NCI-H2196 treated with DMSO at 0.1 percent for 48 hours (cell line): ENCODE measurements at regions not wholly inside any gene's neighbourhood (a gene's known extent, or its start where the extent isn't known, plus 50 kb on each side); places are given as distances from the start of the nearest gene placed in this dataset.

Experiments used
- DNase-seq: peaks from one replicate; lab custom pipeline; 2025; ENCODE audit not compliant: unreplicated experiment; lab: John Stamatoyannopoulos, UW

DNA sequence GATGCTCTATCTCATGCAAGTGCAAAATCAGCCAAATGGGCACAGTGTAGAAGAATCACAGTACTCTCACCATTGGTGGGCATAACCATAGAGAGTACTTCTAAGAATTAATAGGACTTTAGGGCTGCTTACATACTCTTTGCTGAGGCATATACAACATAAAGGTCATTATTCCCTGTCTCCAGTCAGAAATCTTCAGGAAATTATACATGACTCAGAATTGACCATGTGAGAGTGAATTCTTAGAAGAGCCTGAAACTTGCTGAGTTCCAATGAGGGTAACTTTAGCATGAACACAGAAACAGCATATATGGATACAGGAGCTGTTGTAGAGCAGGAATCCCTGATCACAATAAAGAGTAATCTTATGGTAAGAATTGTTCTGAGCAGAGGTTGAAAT, 498.7 kb downstream of the TENT5A start:
- DNase-seq = no peak

DNA sequence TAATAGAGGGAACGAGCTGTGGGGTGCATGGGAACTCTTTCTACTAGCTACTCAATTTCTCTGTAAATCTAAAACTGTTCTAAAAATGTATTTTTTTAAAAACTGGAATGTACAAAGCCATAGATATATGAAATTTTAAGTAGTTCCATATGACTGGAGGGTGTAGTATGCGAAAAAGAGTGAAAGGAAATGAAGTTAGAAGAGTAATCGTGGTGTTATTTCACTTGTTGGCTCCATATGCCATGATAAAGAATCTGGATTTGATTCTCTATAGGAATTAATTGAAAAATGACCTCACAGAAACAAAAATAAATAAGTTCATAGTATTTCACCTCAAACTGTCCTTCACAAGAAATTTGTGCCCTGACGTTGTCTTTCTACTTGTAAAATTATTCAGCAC, 500.2 kb downstream of the TENT5A start:
- DNase-seq = no peak

DNA sequence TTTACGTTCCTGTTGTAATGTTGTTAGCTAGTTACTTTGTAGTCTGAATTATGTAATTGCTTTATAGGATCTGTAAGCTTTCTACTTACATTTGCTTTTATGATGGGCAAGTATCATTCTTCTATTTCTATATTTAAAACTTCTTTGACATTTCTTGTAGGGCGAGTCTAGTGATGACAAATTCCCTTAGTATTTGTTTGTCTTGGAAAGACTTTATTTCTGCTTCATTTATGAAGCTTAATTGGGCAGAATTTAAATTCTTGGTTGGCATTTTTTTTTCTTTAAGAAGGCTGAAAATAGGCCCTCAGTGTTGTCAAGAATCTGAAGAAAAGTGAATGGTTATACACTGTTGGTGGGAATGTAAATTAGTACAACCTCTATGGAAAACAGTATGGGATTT, 506.3 kb downstream of the TENT5A start:
- no peak for DNase-seq

DNA sequence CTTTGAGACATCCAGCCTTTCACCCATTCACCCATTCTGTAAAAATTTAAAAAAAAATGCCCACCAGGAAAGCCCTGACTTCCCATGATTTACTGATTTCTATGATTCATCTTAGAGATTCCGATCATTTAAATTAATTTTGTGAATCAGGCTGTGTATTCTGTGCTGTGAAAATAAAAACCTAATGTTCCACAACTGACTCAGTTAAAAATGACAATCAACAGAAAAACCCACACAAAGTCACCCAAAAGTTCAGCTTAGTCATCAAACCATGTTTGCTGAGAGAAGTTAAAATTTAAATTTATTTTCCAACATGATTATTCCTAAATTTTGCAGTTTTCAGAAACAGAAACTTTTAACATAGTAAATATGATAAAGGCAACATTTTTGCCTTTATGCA, 509.9 kb downstream of the TENT5A start:
- no peak for DNase-seq

DNA sequence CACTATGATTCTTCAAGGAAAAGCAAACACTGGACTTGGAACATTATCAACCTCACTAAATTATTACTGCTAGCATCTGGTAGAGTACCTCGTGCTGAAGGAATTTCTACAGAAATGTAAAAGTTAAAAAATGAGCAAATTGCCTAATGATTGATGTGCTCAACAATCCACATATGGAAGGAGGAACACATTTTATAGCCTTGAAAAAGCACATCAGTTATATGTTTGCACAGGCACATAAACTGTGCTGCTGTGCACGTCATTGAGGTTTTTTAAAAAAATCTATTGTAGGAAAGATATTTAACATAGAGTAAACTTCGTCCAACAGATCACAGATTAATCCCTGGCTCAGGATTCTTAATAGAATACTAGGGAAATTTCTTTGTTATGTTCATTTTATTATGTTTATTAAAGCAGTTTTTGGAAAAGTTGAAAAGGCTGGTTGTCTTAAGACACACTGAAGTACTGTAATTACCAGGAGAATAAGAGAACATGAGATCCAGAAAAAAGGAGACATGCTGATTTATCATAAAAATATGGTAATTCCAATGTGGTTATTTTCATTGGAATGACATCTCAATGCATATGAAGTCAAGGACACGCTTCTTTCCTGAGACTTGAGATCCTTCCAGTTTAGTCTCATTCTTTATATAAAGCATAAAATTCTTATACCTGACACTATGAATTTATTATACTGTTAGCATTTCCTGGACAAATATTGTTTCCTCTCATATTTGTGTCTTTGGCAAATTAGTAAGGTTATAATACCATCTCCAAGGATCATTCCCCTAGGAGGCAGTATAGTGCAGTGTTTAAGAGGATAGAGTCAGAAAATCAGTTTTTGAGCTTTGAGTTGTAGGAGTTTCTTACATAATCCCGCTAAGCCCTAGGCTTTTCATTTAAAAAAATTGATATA, 511.1 kb downstream of the TENT5A start:
- DNase-seq = no peak

DNA sequence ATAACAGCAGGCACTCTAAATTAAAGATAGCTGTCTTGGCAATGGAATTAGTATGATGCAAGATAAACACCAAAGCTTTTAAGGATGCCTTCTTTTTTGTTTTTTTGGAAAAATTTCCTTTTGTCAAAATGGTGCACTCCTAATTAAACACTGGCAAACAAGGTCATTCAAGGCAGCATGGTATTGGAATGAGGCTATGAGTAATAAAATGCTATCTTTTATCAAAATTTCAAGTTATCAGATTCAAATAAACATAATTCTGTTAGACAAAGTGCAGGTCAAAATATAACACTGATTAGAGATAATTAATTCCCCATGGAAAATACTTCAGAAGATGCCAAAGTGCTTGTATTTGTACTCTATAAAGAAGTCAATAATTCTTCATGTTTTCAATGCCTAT, 514.1 kb downstream of the TENT5A start:
- DNase-seq = no peak

DNA sequence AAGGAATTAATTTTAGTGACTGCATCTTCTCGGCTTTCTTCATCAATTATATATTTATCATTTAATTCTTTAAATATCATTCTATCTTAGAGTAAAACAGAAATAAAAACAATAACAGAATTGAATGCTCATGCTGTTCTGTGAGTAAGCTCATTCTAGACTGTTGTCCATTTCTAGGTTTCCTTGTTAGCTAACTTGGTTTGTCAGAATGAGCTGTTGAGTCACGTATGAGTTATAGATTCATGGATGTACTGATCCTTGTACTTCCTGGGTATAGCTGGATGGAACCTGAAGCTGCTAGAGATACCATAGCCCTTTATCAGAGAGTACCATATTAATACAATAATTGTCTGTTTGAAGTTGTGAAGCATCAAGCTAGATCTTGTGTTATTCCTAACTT, 515.3 kb downstream of the TENT5A start:
- no peak for DNase-seq

DNA sequence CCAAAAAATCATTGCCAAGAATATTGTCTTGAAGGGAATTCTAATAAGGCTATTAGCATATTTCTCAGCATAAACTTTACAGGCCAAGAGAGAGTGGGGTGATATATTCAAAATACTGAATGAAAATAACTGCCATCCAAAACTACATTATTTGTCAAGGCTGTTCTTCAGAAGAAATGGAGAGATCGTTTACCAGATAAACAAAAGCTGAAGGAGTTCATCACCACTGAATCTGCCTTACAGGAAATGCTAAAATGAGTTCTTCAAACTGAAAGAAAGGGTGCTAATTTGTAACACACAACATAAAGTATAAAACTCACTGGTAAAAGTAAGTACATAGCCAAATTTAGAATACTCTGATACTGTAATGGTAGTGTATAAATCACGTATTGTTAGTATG, 517.0 kb downstream of the TENT5A start:
- no peak for DNase-seq

DNA sequence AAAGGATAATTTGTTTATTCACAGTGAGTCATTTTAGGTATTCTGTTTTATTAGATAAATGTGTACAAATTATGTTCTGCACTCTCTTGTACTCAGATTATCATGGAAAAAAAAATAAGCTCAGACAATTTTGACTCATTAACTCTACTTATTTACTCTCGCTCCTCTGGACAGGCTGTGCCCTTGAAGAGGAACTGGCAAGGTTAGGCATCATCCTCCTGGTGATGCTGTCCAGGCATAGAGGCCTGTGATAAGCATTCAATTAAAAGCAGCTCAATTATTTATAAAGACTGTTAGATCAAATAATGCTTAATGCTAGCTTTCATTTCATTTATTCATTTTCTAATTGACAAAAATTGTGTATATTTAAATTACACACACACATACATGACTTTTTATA, 518.5 kb downstream of the TENT5A start:
- DNase-seq = no peak

DNA sequence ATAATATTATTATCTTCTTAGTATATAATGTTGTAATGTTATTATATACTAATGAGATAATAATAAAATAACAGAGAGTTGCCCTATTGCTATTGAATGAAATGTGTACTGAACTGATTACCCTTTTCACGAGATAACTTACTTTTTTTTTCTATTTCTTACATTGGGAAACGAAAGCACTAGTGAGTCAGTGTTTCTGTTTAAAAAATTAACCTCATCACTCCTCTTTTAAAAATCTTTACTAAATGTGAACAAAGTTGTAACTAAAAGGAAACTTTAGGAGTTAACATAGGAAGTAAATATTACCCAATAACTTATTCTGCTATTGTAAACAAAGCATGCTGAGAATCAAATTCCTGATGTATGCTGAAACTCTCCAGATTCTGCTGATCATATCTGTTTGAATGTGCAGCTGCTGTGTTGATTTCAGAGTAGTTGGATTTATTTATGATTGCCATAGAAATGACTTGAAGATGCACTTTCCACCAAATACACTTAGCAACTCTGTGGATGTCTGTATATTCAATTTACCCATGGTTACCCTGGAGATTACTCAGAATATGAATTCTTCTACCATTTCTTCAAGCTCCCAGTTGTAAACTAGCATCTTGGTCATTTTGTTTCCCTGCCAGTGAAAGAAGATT, 523.4 kb downstream of the TENT5A start:
- no peak for DNase-seq

DNA sequence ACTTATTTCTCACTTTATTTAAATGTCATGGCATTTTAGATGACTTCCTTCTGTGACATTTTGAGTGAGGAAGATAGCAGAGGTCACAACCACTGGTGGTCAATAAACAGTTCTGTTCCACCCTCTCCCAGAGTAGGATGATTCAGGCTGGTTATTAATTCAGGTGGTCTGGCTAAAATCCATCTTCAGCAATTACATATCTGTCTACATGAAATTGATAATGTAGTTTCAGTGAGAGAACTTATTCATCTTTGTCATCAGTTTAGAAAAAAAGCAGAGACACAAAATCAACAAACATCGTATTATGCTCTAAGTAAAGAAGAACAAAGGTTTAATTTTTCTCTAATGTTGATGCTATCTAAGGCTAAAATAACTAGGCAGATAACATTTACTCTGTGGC, 525.5 kb downstream of the TENT5A start:
- DNase-seq = no peak

DNA sequence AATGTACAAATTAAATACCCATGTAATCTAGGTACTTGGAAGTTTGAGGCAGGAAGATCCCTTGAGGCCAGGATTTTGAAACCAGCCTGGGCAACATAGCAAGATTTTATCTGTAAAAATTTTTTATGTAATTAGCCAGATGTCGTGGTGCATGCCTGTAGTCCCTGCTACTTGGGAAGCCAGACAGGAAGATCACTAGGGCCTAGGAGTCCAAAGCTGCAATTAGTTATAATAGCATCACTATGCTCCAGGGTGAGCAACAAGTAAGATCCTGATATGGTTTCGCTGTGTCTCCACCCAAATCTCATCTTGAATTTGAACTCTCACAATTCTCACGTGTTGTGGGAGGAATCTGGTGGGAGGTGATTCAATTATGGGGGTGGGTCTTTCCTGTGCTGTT, 535.8 kb downstream of the TENT5A start:
- DNase-seq = no peak

DNA sequence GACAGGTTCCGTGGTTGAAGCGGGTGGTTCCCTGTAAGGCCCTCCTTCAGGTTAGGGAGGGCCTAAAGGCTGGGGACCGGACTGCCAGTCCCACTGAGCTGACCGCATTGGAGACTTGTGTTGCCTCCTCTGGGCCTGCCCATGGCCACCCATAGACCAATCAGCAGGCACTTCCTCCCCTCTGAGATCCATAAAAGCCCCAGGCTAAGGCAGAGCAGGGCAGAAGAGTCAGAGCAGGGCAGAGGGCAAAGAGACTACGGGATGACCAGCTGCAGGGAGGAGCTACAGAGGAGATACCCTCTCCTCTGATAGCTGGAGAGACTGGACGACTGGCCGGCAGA, 537.4 kb downstream of the TENT5A start:
- no peak for DNase-seq

DNA sequence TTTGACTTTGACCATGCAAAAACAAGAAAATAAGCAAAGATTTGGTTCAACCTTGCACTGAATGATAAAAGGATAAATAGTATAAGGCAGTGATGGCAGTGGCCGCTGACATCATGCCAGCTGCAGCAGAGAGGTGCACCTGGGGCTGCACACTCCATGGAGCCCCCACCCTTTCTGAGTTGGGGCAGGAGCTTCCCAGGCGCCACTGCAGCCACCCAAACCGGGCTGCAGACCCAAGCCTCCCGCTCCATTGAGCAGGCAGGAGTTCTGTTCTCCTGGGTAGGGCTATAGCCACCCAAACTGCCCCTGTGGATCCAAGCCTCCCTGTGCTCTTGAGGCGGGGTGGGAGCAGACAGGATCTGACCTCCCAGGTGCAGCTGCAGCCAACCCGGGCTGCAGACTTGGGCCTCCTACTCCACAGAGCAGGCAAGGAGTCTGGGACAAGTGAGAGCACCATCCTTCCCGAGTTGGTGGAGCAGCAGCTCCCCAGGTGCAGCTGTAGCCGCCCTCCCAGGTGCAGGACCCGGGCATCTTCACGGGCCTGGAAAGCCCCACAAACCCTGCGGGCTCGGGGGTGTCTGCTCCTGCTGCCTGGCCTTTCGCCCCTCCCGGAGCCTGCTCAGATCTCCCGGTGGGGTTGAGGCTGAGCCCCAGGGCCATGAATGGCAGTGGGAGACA, 537.9 kb downstream of the TENT5A start:
- no peak for DNase-seq

DNA sequence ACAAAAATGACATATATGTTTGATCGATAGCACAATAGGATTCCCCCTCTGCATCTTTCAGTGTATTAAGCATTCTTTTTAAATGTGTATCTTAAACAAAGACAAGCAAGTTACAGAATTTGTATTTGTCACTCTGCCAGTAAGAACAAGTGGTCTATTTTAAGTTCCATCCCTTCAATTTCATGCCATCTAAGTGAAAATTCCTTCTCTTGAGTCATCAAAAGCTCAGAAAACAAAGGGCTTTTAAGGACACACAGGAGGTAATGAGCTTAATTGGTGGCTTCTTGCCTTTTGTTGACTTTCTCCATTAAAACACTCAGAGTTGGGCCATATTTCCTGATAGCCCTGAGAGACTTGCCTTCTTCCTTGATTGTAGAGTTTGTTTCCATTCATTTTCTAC, 547.8 kb downstream of the TENT5A start:
- DNase-seq = no peak

DNA sequence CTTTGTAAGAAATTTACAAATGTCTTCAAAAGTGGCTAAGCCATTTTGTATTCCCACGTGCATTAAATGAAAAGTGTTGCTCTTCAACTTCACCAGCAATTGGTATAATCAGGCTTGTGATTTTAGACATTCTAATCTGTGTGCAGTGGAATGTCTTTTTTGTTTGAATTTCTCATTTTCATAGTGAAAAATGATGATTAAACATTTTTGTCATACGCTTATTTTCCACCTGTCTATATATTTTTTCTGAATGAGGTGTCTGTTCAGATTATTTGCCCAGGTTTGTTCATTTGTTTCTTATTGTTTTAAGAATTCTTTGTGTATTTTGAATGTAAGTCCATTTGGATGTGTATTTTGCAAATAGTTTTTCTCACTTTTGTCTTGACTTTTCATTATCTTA, 558.1 kb downstream of the TENT5A start:
- no peak for DNase-seq

DNA sequence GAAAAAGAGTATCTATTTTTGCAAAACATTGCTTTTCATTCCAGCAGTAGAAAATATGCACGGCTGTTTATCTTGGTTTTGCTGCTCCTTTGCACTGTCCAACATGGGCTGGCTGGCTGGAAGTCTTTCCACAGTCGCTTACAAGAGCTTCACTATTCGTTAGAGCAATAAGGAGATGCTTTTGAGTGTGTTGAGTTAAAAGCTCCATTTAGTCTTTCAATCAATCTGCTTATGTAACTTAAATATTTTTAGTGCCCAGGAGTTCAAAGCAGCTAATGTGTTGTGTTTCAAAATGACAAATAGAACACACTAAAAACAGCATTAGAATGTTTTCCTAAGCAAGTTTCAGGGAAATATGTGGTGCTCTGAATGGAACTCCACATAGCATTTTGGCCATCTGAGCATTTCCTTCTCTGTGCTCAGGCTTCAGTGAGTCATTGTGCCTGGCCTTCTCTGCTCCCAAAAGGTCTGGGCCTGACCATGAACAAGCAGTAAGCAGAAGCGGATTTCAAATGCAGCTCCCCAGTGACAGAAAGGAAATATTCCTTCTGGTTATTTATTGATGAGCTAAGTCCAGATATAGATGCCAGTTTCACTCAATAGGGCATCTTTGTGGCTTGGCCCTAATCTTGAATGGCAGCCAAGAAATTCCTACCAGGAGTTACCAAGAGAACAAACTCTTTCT, 580.3 kb downstream of the TENT5A start:
- no peak for DNase-seq

DNA sequence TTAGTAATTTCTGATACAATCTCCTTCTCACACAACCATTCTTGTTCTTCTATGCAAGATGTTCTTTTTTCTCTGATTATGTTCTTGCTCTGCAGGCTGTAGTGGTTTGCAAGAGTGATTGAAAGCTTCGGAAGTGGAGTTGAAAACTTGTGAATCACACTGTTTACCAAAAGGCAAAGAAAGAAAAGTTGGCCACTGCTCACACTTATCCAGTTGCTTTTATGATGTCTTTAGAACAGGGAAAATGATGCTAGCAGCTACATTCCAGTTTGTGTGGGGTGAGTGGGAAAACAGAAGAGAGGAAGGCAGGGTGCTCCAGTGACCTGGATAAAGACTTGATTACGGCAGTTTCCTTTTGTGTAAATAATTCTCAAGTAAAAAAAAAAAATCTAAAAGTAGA, 583.3 kb downstream of the TENT5A start:
- no peak for DNase-seq

DNA sequence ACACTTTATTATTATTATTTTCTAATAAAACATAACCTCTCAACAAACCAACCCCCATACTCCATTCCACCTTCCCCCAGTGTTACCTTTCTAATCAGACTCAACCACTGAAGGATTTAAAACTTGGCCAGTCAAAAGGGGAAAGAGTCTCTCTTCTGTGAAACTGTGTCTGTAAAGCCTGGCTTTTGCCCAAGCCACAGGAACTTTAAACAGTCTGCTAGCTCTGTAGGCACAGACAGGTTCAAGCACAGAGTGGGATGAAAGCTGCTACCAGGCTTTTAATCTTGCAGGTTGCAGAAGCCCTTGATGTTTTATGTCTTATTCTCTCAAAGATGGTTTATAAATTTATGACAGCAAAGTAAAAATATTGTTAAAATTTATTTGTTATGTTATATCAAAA, 585.7 kb downstream of the TENT5A start:
- peak; percentile 10 for DNase-seq

DNA sequence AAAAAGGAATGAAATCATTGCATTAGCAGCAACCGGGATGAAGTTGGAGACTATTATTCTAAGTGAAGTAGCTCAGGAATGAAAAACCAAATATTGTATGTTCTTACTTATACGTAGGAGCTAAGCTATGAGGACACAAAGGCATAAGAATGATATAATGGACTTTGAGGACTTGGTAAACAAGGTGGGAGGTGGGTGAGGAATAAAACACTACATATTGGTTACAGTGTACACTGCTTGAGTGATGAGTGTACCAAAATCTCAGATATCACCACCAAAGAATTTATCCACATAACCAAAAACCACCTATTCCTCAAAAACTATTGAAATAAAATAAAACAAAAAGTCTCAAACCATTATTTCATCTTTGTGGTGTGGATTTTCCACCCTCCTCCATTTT, 593.5 kb downstream of the TENT5A start:
- no peak for DNase-seq

DNA sequence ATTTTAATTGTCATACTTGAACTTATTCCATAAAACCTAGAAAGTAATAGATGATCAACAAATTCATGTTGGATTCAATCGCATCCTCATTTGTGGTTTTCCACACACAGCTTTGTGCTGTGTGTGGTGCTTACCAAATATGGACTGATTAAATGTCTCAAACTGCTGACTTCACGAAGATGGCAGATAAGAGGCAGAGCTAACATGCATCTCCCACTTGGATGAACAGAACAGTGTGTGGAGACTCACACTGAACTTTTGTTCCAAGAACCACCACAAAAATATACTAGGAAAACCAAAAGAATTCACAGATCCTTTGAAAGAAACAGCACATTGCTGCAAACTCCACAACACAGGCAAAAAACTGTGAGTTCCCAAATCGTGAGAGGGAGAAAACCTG, 603.7 kb downstream of the TENT5A start:
- no peak for DNase-seq

DNA sequence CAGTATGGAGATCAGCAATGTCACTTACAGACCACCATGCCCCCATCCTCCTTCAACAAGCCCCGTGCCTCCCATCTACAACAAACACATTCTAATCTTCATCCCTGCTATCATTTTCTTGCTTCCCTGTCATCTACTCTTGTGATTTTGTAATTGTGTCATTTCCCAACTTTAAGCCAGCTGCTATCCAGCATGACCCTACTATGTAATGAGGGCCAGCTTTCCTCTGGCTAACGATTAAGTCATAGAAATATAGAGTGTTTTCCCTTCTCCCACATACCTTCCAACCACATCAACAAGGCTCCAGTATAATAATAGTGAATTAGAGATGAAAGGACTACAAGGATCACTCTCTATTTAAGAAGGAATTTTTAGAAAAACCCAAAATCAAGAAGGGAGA, 607.0 kb downstream of the TENT5A start:
- DNase-seq = no peak
